LNCaP clone FGC (cell line): ENCODE measurements at regions not wholly inside any gene's neighbourhood (a gene's known extent, or its start where the extent isn't known, plus 50 kb on each side); places are given as distances from the start of the nearest gene placed in this dataset.

Experiments
- DNase-seq: peaks from one replicate; pipeline ENCODE4 v3.0.0-alpha.2; 2011; ENCODE audit warnings: low read depth
- H3K4me3 ChIP-seq: 2 replicates; pipeline ENCODE4 v1.5.1; 2011; ENCODE audit warnings: mild to moderate bottlenecking, low read depth, low read length, control low read depth
- TF ChIP-seq, protein P1 (sequence below): IDR thresholded peaks from 2 replicates; pipeline ENCODE4 v1.5.1; 2012; ENCODE audit warnings: mild to moderate bottlenecking; ENCODE audit not compliant: control insufficient read depth, insufficient read depth; ENCODE audit errors: extremely low read depth

GRCh38 chr19:30116984-30117555 is 175.0 kb downstream of the URI1 start:
- TF ChIP-seq, protein P1, sequence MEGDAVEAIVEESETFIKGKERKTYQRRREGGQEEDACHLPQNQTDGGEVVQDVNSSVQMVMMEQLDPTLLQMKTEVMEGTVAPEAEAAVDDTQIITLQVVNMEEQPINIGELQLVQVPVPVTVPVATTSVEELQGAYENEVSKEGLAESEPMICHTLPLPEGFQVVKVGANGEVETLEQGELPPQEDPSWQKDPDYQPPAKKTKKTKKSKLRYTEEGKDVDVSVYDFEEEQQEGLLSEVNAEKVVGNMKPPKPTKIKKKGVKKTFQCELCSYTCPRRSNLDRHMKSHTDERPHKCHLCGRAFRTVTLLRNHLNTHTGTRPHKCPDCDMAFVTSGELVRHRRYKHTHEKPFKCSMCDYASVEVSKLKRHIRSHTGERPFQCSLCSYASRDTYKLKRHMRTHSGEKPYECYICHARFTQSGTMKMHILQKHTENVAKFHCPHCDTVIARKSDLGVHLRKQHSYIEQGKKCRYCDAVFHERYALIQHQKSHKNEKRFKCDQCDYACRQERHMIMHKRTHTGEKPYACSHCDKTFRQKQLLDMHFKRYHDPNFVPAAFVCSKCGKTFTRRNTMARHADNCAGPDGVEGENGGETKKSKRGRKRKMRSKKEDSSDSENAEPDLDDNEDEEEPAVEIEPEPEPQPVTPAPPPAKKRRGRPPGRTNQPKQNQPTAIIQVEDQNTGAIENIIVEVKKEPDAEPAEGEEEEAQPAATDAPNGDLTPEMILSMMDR, result no peak
- DNase-seq, result no peak
- no peak overlapping the region for H3K4me3 ChIP-seq

DNA sequence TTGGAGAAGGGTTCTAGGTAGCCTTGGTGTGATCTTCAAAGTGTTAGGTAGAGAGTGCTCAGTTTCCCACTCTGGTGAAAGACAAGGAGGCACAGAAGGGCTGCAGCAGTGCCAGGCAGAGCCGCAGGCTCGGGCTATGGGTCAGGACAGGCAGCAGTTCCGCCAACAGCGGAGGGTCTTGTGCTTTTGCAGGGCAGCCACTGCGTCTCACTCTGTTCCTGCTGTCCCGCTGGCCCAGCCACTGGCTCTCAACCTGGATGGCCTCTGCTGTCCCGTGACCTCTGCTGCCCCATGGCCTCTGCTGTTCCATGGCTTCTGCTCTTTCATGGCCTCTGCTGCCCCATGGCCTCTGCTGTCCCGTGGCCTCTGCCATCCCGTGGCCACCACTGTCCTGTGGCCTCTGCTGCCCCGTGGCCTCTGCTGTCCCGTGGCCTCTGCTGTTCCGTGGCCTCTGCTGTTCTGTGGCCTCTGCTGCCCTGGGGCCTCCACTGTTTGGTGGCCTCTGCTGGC is 175.7 kb downstream of the URI1 start:
- TF ChIP-seq, protein P1, result no peak

DNA sequence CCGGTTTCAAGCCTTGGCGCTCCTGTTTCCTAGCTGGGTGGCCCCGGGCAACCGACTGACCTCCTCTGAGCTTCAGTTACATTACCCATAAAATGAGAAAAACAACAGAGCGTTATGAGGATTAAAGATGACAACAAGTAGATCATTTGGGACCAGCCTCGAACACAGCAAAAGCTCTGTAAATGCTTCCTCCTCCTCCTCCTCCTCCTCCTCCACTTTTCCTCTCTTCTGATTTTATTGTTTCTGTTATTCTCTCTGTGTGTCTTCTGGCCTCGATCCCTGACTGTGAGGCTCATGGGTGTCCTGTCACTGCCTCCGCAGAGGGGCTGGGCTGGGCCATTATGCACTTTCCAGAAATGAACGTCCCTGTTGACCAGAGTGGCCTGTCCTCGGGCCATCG is 176.2 kb downstream of the URI1 start:
- TF ChIP-seq, protein P1, result no peak
- H3K4me3 ChIP-seq, result no peak overlapping the region
- DNase-seq, result no peak

More for the DNA sequence above, 175.7 kb downstream of the URI1 start:
- no peak for DNase-seq
- no peak overlapping the region for H3K4me3 ChIP-seq

GRCh38 chr19:30118760-30119159 is 176.7 kb downstream of the URI1 start:
- no peak for DNase-seq
- H3K4me3 ChIP-seq, result no peak overlapping the region
- TF ChIP-seq, protein P1, result no peak

GRCh38 chr19:30119180-30119908 is 177.3 kb downstream of the URI1 start:
- no peak overlapping the region for H3K4me3 ChIP-seq
- TF ChIP-seq, protein P1, result no peak
- DNase-seq, result no peak

GRCh38 chr19:30120860-30121484 is 178.9 kb downstream of the URI1 start:
- DNase-seq, result no peak
- no peak overlapping the region for H3K4me3 ChIP-seq
- TF ChIP-seq, protein P1, result no peak
